ENCODE measurements at regions not wholly inside any gene's neighbourhood (a gene's known extent, or its start where the extent isn't known, plus 50 kb on each side); places are given as distances from the start of the nearest gene placed in this dataset.

GRCh38 chr9:87127978-87128614 lies 180.8 kb upstream of the GAS1 start:
- TF ChIP-seq EZH2 (IDR thresholded peaks at IDR 0.05; ENCODE audit: insufficient read depth, poor library complexity, severe bottlenecking) (no peak), EZH2phosphoT487 (IDR thresholded peaks at IDR 0.05; ENCODE audit: insufficient read depth, low read depth) (no peak)
